ENCODE measurements at regions not wholly inside any gene's neighbourhood (a gene's known extent, or its start where the extent isn't known, plus 50 kb on each side); places are given as distances from the start of the nearest gene placed in this dataset.

DNA sequence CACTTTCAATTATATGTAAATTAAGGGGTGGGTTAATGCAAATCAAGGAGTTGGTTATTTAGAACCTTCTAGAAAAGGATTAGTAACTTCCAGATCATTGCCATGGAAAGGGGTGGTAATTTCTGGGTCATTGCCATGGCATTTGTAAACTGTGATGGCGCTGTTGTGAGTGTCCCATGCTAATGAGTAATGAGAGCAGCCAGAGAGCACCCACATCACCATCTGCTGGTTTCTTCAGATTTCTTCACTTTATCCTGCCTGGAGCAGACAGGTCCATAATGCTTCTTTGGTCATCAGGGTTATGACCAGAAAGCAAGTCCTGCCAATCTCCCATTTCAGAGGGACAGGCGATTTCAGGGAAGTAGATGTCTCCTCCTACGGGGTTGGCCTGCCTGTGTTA lies 311.3 kb upstream of the CNR1 start:
- Histone ChIP-seq H3K4me2 (no peak overlapping the region), H3K27ac (no peak overlapping the region), H3F3A (ENCODE audit: low read depth) (peaks cover 39% of the 10 kb centered on the region), H3K79me2 (ENCODE audit: low read depth) (no peaks in the 10 kb centered on the region), H3K9me3 (ENCODE audit: low read depth) (peaks cover 22% of the 10 kb centered on the region), H2AFZ (replicated peaks) (no peak overlapping the region), H3K4me3 (no peak overlapping the region), H4K20me1 (ENCODE audit: low read depth) (no peaks in the 10 kb centered on the region), H3K27me3 (no peaks in the 10 kb centered on the region), H3K36me3 (no peaks in the 10 kb centered on the region), H3K9ac (no peak overlapping the region), H3K4me1 (peaks cover 47% of the 10 kb centered on the region)
- peaks cover 4% of the 10 kb centered on the region for H3K27me3 Mint-ChIP-seq (ENCODE audit: insufficient read depth, low read depth)
- TF ChIP-seq EZH2phosphoT487 (IDR thresholded peaks at IDR 0.05) (no peak), CTCF (IDR thresholded peaks at IDR 0.05) (no peak), EZH2 (IDR thresholded peaks at IDR 0.05) (no peak)
- H3K4me1 Mint-ChIP-seq, result peaks cover 52% of the 10 kb centered on the region
- no peak for DNase-seq (ENCODE audit: low spot score)
- no peak overlapping the region for H3K4me3 Mint-ChIP-seq
- no peaks in the 10 kb centered on the region for H3K36me3 Mint-ChIP-seq
- H3K9me3 Mint-ChIP-seq, result peaks cover 29% of the 10 kb centered on the region
- H3K27ac Mint-ChIP-seq, result no peak overlapping the region

DNA sequence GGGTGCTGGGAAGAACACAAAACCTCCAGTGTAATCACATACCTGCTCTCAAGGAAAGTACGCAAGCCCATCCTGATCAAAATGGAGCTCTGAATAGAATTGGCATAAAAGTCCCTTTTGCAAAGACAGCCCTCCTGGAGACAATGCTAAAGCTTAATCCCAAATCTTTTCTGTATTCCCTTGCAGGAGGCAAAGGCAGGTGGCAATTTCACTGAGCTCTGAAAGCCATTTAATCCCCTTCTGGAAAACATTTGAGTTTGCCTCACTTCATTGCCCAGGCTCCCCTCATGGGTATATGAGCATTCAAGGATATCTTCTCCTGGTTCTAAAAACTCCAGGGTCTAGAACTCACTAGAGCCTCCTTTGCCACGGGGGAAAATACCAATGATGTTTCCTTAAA lies 310.2 kb upstream of the CNR1 start:
- peaks cover 43% of the 10 kb centered on the region for H3K4me1 ChIP-seq
- TF ChIP-seq EZH2phosphoT487 (IDR thresholded peaks at IDR 0.05), result no peak
- no peak for TF ChIP-seq CTCF (IDR thresholded peaks at IDR 0.05)
- Mint-ChIP-seq H3K36me3 (no peaks in the 10 kb centered on the region), H3K9me3 (peaks cover 29% of the 10 kb centered on the region), H3K4me3 (no peak overlapping the region), H3K4me1 (peaks cover 43% of the 10 kb centered on the region), H3K27ac (no peak overlapping the region), H3K27me3 (ENCODE audit: insufficient read depth, low read depth) (peaks cover 4% of the 10 kb centered on the region)
- H3K79me2 ChIP-seq (ENCODE audit: low read depth), result no peaks in the 10 kb centered on the region
- no peak overlapping the region for H3K9ac ChIP-seq
- H2AFZ ChIP-seq (replicated peaks), result no peak overlapping the region
- H3K4me3 ChIP-seq, result no peak overlapping the region
- peak overlapping the region; percentile 31 for H3K27ac ChIP-seq
- peak; percentile 44 for DNase-seq (ENCODE audit: low spot score)
- H3K4me2 ChIP-seq, result no peak overlapping the region
- H3K36me3 ChIP-seq, result no peaks in the 10 kb centered on the region
- peaks cover 38% of the 10 kb centered on the region for H3F3A ChIP-seq (ENCODE audit: low read depth)
- no peaks in the 10 kb centered on the region for H3K27me3 ChIP-seq
- H3K9me3 ChIP-seq (ENCODE audit: low read depth), result peaks cover 22% of the 10 kb centered on the region
- no peaks in the 10 kb centered on the region for H4K20me1 ChIP-seq (ENCODE audit: low read depth)

GRCh38 chr6:88474720-88475119 lies 308.6 kb upstream of the CNR1 start:
- peaks cover 4% of the 10 kb centered on the region for H3K27me3 Mint-ChIP-seq (ENCODE audit: insufficient read depth, low read depth)
- H3F3A ChIP-seq (ENCODE audit: low read depth), result peaks cover 21% of the 10 kb centered on the region
- H3K4me3 Mint-ChIP-seq, result no peak overlapping the region
- no peaks in the 10 kb centered on the region for H3K36me3 ChIP-seq
- H3K4me1 Mint-ChIP-seq, result peaks cover 26% of the 10 kb centered on the region
- H3K9me3 ChIP-seq (ENCODE audit: low read depth), result peaks cover 22% of the 10 kb centered on the region
- H3K4me2 ChIP-seq, result no peak overlapping the region
- H3K27ac Mint-ChIP-seq, result no peak overlapping the region
- H3K36me3 Mint-ChIP-seq, result no peaks in the 10 kb centered on the region
- no peak overlapping the region for H3K4me3 ChIP-seq
- H3K9me3 Mint-ChIP-seq, result peaks cover 29% of the 10 kb centered on the region
- H3K4me1 ChIP-seq, result peaks cover 26% of the 10 kb centered on the region
- H3K79me2 ChIP-seq (ENCODE audit: low read depth), result no peaks in the 10 kb centered on the region
- DNase-seq (ENCODE audit: low spot score), result no peak
- H3K9ac ChIP-seq, result no peak overlapping the region
- no peaks in the 10 kb centered on the region for H4K20me1 ChIP-seq (ENCODE audit: low read depth)
- H3K27me3 ChIP-seq, result no peaks in the 10 kb centered on the region
- no peak overlapping the region for H2AFZ ChIP-seq (replicated peaks)
- H3K27ac ChIP-seq, result no peak overlapping the region
- TF ChIP-seq CTCF (IDR thresholded peaks at IDR 0.05) (no peak), EZH2 (IDR thresholded peaks at IDR 0.05) (no peak), EZH2phosphoT487 (IDR thresholded peaks at IDR 0.05) (no peak)

Data from neural progenitor cell (in vitro differentiated cells).